ENCODE measurements at regions not wholly inside any gene's neighbourhood (a gene's known extent, or its start where the extent isn't known, plus 50 kb on each side); places are given as distances from the start of the nearest gene placed in this dataset.

DNA sequence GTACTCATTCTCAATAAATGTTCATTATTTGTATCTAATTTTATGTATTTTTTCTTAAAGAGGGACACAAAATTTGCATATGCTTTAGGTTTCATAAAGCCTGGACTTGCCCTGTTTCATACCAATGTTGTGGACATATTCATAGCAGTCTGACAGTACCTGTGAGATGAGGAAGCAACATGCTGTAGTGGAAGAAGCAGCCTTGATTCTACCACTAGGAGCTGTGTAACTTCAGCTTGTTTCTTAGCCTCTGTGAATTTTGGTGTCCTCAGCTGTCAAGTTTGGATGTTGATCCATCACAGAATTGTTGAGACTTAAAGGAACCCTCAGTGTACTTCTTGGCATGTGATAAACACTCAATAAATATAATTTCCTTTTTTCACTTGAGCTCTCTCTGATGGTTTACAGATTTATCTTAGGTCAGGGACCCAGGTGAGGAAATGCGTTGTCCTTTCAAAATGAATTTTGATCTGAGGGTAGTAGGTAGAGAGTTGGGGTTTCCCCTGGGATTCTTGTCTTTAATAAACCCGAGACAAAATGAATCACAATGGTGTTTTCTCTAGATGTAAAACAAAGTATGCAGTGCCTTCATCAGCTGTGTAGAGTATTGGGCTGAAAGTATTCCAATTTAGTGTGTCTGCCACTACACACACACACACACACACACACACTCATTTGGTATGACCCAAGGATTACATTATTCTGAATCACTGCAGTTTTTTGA, 152.1 kb downstream of the KCNRG start:
- TF ChIP-seq ZC3H10 (CRISPR knock-in tag; IDR thresholded peaks at IDR 0.05) (no peak), ZFP3 (CRISPR knock-in tag; IDR thresholded peaks at IDR 0.05) (no peak), ESRRG (CRISPR knock-in tag; IDR thresholded peaks at IDR 0.05) (no peak), ARNTL (CRISPR knock-in tag; IDR thresholded peaks at IDR 0.05; ENCODE audit: borderline replicate concordance, low read depth) (no peak)
- TF ChIP-seq, protein P1, sequence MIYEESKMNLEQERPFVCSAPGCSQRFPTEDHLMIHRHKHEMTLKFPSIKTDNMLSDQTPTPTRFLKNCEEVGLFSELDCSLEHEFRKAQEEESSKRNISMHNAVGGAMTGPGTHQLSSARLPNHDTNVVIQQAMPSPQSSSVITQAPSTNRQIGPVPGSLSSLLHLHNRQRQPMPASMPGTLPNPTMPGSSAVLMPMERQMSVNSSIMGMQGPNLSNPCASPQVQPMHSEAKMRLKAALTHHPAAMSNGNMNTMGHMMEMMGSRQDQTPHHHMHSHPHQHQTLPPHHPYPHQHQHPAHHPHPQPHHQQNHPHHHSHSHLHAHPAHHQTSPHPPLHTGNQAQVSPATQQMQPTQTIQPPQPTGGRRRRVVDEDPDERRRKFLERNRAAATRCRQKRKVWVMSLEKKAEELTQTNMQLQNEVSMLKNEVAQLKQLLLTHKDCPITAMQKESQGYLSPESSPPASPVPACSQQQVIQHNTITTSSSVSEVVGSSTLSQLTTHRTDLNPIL (CRISPR knock-in tag; IDR thresholded peaks at IDR 0.05; ENCODE audit: low read depth) = no peak

All from SK-N-SH treated with all-trans-retinoic acid at 6 μM for 48 hours (cell line).